HFFc6 (cell line): ENCODE measurements at regions not wholly inside any gene's neighbourhood (a gene's known extent, or its start where the extent isn't known, plus 50 kb on each side); places are given as distances from the start of the nearest gene placed in this dataset.

Experiments used
- DNase-seq: peaks from one replicate; pipeline ENCODE4 v3.0.0-alpha.2; 2018
- H3K27ac Mint-ChIP-seq: 2 replicates; pipeline ENCODE4 v1.8.0; 2020; ENCODE audit warnings: mild to moderate bottlenecking, mixed read lengths
- H3K27me3 Mint-ChIP-seq: 2 replicates; pipeline ENCODE4 v1.8.0; 2021; ENCODE audit warnings: mild to moderate bottlenecking, moderate library complexity, mixed read lengths; ENCODE audit not compliant: insufficient read depth
- H3K36me3 Mint-ChIP-seq: 2 replicates; pipeline ENCODE4 v1.8.0; 2021; ENCODE audit warnings: low read depth, mixed read lengths
- H3K4me1 Mint-ChIP-seq: 2 replicates; pipeline ENCODE4 v1.8.0; 2020; ENCODE audit warnings: low read depth, mixed read lengths
- H3K4me3 Mint-ChIP-seq: 2 replicates; pipeline ENCODE4 v1.8.0; 2020; ENCODE audit warnings: mild to moderate bottlenecking, moderate library complexity, mixed read lengths
- H3K9me3 Mint-ChIP-seq: 2 replicates; pipeline ENCODE4 v1.8.0; 2020; ENCODE audit warnings: mild to moderate bottlenecking, mixed read lengths
- TF ChIP-seq, protein P1 (sequence below): fragments of 200-600 bp; sonication (generic); IDR thresholded peaks from 2 replicates; pipeline ENCODE4 v1.5.0; 2021; ENCODE audit warnings: antibody characterized with exemption, mild to moderate bottlenecking

DNA sequence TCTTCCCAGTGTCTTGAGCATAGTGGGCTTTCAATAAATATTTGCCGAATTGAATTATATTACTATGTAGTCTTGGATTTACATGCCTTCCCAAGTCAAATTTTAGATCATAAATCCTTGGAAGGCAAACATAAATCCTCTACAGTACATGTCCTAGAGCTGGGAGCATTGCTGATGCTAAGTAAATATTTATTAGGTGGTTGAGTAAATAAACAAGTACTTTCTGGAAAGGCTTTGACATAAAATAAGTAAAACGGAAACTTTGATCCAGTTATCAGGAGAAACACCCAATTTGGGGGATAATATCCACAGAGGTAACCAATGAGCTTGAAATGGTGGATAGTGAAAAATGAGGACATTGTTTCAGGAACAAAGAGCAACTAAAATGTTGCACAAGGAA, 162.8 kb upstream of the SVIL start:
- Mint-ChIP-seq H3K9me3 (no peaks in the 10 kb centered on the region), H3K36me3 (no peaks in the 10 kb centered on the region), H3K4me1 (peaks cover 58% of the 10 kb centered on the region), H3K27ac (no peak overlapping the region), H3K4me3 (no peak overlapping the region), H3K27me3 (no peaks in the 10 kb centered on the region)
- TF ChIP-seq, protein P1, sequence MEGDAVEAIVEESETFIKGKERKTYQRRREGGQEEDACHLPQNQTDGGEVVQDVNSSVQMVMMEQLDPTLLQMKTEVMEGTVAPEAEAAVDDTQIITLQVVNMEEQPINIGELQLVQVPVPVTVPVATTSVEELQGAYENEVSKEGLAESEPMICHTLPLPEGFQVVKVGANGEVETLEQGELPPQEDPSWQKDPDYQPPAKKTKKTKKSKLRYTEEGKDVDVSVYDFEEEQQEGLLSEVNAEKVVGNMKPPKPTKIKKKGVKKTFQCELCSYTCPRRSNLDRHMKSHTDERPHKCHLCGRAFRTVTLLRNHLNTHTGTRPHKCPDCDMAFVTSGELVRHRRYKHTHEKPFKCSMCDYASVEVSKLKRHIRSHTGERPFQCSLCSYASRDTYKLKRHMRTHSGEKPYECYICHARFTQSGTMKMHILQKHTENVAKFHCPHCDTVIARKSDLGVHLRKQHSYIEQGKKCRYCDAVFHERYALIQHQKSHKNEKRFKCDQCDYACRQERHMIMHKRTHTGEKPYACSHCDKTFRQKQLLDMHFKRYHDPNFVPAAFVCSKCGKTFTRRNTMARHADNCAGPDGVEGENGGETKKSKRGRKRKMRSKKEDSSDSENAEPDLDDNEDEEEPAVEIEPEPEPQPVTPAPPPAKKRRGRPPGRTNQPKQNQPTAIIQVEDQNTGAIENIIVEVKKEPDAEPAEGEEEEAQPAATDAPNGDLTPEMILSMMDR: no peak
- no peak for DNase-seq

GRCh38 chr10:29795850-29796249, 161.1 kb upstream of the SVIL start:
- peak; percentile 16 for DNase-seq
- Mint-ChIP-seq H3K27me3 (no peaks in the 10 kb centered on the region; the same call in 1 of the 2 replicates), H3K9me3 (no peaks in the 10 kb centered on the region), H3K4me1 (peaks cover 44% of the 10 kb centered on the region), H3K27ac (peak overlapping the region; percentile 85), H3K4me3 (peak overlapping the region; percentile 70), H3K36me3 (no peaks in the 10 kb centered on the region)
- TF ChIP-seq, protein P1: no peak

DNA sequence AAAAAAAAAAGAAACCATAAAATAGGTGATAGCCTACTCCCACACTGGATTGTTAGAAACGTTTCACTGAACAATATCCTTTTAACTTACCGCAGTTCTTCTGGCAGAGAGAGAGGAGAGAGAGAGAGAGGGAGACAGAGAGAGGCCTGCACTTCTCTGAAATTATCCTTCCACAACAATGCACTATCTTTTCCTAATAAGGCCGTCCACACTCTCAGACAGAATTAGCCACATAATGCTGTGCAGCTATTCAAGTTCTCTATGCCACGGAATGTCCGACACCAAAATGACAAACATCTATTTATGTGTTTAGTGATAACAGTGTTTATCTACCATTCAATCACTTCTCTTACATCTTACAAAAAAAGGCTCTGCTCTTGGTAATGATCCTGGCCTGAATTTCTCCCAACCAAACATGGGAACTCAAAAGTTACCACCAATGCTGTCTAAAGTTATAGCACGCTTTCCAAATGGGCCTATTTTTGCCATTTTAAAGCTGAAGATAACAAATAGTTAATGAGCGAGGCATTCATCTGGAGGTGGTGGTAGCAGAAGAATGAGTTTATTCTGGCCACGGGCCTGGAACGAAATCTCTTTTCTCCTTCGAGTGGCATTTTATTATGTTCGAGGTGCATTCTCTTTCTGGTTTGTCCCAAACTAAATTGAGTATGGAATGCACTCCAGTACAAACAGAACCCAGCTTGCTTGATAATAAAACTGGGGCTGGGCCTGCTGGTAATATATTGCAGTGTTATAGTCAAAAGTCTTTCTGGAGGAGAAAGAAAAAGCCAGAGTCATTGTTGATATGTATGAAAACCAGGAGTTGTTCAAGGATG, 160.2 kb upstream of the SVIL start:
- Mint-ChIP-seq H3K27ac (peak overlapping the region; percentile 85), H3K4me3 (peak overlapping the region; percentile 70)

GRCh38 chr10:29791773-29792172, 157.0 kb upstream of the SVIL start:
- DNase-seq: no peak
- Mint-ChIP-seq H3K27ac (no peak overlapping the region), H3K4me3 (no peak overlapping the region), H3K4me1 (peaks cover 29% of the 10 kb centered on the region), H3K27me3 (no peaks in the 10 kb centered on the region; the same call in 1 of the 2 replicates), H3K9me3 (no peaks in the 10 kb centered on the region), H3K36me3 (no peaks in the 10 kb centered on the region)
- TF ChIP-seq, protein P1: no peak

More for the DNA sequence above, 160.2 kb upstream of the SVIL start:
- peak; percentile 11 for DNase-seq
- Mint-ChIP-seq H3K36me3 (no peaks in the 10 kb centered on the region), H3K27me3 (no peaks in the 10 kb centered on the region; the same call in 1 of the 2 replicates), H3K9me3 (no peaks in the 10 kb centered on the region), H3K4me1 (peaks cover 44% of the 10 kb centered on the region)
- TF ChIP-seq, protein P1: no peak

DNA sequence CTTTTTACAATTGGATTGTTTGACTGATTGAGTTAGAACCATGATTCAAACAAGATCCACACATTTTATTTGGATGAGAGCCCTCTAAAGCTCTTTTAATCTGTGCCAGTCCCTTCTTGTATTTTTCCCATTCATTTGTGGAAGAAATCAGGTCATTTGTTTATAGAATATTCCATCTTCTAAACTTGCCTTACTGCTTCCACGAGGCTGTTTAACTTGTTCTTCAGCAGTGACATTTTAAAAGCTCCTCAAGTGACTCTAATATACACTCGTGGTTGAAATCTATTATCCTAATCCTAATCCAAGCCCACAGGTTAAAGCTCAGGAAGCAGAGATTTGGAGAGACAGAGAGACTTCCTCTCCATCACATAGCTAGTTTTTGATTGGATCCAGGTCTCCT, 155.4 kb upstream of the SVIL start:
- H3K27me3 Mint-ChIP-seq: peaks cover 2% of the 10 kb centered on the region; the same call in 1 of the 2 replicates
- H3K4me3 Mint-ChIP-seq: no peak overlapping the region
- no peak overlapping the region for H3K27ac Mint-ChIP-seq
- TF ChIP-seq, protein P1: no peak
- no peak for DNase-seq
- peaks cover 27% of the 10 kb centered on the region for H3K4me1 Mint-ChIP-seq
- H3K9me3 Mint-ChIP-seq: no peaks in the 10 kb centered on the region
- no peaks in the 10 kb centered on the region for H3K36me3 Mint-ChIP-seq
